ENCODE measurements at regions not wholly inside any gene's neighbourhood (a gene's known extent, or its start where the extent isn't known, plus 50 kb on each side); places are given as distances from the start of the nearest gene placed in this dataset.

GRCh38 chr1:244967159-244967558 is 102.8 kb upstream of the HNRNPU start:
- TF ChIP-seq ZFX (IDR thresholded peaks at IDR 0.05; ENCODE audit: borderline replicate concordance) = no peak
- TF ChIP-seq, protein P1, sequence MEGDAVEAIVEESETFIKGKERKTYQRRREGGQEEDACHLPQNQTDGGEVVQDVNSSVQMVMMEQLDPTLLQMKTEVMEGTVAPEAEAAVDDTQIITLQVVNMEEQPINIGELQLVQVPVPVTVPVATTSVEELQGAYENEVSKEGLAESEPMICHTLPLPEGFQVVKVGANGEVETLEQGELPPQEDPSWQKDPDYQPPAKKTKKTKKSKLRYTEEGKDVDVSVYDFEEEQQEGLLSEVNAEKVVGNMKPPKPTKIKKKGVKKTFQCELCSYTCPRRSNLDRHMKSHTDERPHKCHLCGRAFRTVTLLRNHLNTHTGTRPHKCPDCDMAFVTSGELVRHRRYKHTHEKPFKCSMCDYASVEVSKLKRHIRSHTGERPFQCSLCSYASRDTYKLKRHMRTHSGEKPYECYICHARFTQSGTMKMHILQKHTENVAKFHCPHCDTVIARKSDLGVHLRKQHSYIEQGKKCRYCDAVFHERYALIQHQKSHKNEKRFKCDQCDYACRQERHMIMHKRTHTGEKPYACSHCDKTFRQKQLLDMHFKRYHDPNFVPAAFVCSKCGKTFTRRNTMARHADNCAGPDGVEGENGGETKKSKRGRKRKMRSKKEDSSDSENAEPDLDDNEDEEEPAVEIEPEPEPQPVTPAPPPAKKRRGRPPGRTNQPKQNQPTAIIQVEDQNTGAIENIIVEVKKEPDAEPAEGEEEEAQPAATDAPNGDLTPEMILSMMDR (IDR thresholded peaks at IDR 0.05) = no peak
- H3K27ac ChIP-seq = no peak overlapping the region

DNA sequence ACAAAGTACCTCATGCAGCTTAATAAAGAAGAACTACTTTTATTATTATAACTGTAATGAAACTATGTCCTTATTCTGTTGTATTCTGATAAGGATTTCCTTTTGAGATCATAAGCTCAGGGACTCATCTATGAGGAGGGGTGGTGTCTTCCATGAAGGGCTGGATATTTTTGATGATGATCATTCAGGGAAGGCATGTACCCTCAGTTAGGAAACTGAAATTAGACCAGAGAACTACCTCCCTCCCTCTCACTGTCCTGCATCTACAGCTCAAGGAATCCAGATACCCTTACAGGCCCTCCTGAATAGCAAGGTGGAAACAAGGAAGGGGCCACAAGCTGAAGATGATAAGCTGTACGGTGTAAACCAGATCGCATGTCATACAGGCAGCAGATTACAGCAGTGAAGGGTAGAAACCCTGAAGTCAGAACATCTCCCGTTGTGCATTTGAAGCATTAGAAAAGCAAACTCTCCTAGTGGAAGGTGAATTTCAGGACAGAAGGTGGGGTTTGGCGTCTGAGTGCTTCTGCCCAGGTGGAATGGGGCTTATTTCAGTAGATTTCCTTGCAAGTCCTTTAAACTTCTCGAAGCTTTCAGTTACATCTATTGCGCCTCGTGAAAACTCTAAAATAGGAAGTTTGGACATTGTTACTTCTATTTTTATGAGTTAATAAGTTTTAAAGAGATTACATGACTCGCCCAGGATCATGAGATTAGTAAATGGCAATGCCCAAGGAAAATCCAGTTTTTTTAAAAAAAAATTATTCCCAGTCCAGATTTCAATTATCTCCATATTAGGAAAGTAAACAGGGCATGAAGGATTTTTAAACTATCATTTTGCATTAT is 101.1 kb upstream of the HNRNPU start:
- TF ChIP-seq, protein P1 (IDR thresholded peaks at IDR 0.05) = no peak
- TF ChIP-seq ZFX (IDR thresholded peaks at IDR 0.05; ENCODE audit: borderline replicate concordance) = no peak
- no peak overlapping the region for H3K27ac ChIP-seq

GRCh38 chr1:244964112-244964971 is 100.0 kb upstream of the HNRNPU start:
- no peak for TF ChIP-seq ZFX (IDR thresholded peaks at IDR 0.05; ENCODE audit: borderline replicate concordance)
- TF ChIP-seq, protein P1 (IDR thresholded peaks at IDR 0.05) = no peak

GRCh38 chr1:244963231-244963826 is 99.0 kb upstream of the HNRNPU start:
- H3K27ac ChIP-seq = no peak overlapping the region
- TF ChIP-seq, protein P1 (IDR thresholded peaks at IDR 0.05) = no peak
- TF ChIP-seq ZFX (IDR thresholded peaks at IDR 0.05; ENCODE audit: borderline replicate concordance) = no peak

More at GRCh38 chr1:244964112-244964971, 100.0 kb upstream of the HNRNPU start:
- H3K27ac ChIP-seq = no peak overlapping the region

DNA sequence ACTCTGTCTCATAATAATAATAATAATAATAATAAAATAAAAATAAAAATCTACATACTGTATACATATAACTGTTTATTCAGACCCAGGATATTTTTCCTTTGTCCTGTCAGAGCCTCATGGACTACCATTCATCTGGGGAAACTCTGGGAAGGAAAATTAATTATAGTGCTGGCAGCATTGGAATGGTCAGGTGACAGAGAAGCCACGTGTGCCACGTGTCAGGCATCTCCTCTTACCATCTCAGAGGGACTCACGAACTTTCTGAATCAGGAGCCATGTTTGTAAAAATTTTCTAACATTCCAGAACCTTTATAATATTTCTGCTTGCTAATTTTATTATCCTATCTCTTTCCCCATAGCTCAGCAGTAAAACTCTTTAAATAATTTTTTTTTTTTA is 97.8 kb upstream of the HNRNPU start:
- TF ChIP-seq, protein P1 (IDR thresholded peaks at IDR 0.05) = no peak
- H3K27ac ChIP-seq = no peak overlapping the region

DNA sequence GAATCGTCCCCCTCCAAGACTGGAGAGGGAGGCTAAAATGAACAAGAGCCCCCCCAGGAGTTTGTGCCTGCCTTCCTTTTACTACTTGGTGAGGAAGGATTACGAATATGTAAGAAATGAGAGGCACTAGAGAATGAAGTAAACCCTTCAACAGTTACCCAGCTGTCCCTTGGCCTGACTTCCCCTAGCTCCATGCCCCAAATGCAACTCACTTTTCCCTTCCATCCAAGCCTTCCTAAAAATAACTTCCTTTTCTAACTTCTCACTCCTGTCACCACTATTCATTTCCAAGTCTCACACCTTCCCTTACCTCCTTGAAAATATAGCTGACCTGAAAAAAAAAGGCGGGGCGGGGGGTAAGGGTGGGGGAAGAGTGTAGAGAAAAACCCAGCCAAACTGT is 96.6 kb upstream of the HNRNPU start:
- no peak for TF ChIP-seq ZFX (IDR thresholded peaks at IDR 0.05; ENCODE audit: borderline replicate concordance)
- TF ChIP-seq, protein P1 (IDR thresholded peaks at IDR 0.05) = no peak

More for the DNA sequence above, 96.6 kb upstream of the HNRNPU start:
- H3K27ac ChIP-seq = no peak overlapping the region
